Activated T-cell treated with anti-CD3 and anti-CD28 coated beads, Interleukin-2, amount 50 U/mL, for 4 hours (primary cell): ENCODE measurements at regions not wholly inside any gene's neighbourhood (a gene's known extent, or its start where the extent isn't known, plus 50 kb on each side); places are given as distances from the start of the nearest gene placed in this dataset.

ENCODE experiments used
- ATAC-seq, 2 donors: fragments of 200-7000 bp; cut with Tn5 transposase; one replicate each; pipeline ENCODE4 v1.10.0; 2021
- DNase-seq: peaks from one replicate; pipeline ENCODE4 v3.0.0-alpha.2; 2020
- H3K27me3 Mint-ChIP-seq: one replicate; pipeline ENCODE4 v1.8.0; 2021; ENCODE audit warnings: low read depth, mixed read lengths
- H3K36me3 Mint-ChIP-seq: one replicate; pipeline ENCODE4 v1.8.0; 2022; ENCODE audit warnings: mixed read lengths; ENCODE audit not compliant: insufficient read depth
- H3K4me1 Mint-ChIP-seq: one replicate; pipeline ENCODE4 v1.8.0; 2021; ENCODE audit warnings: low read depth, mixed read lengths
- H3K4me3 Mint-ChIP-seq: one replicate; pipeline ENCODE4 v1.8.0; 2021; ENCODE audit warnings: mild to moderate bottlenecking, moderate library complexity, mixed read lengths
- H3K9me3 Mint-ChIP-seq: one replicate; pipeline ENCODE4 v1.8.0; 2021; ENCODE audit warnings: mixed read lengths

GRCh38 chr6:169045486-169045885, 208.2 kb downstream of the THBS2 start:
- Mint-ChIP-seq H3K27me3 (no peaks in the 10 kb centered on the region), H3K36me3 (no peaks in the 10 kb centered on the region), H3K9me3 (no peaks in the 10 kb centered on the region), H3K4me3 (no peak overlapping the region), H3K4me1 (no peaks in the 10 kb centered on the region)
- ATAC-seq (no peak), DNase-seq (no peak)

GRCh38 chr6:169044381-169045230, 209.0 kb downstream of the THBS2 start:
- no peaks in the 10 kb centered on the region for H3K27me3 Mint-ChIP-seq
- no peaks in the 10 kb centered on the region for H3K9me3 Mint-ChIP-seq
- H3K36me3 Mint-ChIP-seq: no peaks in the 10 kb centered on the region
- no peak for DNase-seq
- H3K4me1 Mint-ChIP-seq: no peaks in the 10 kb centered on the region
- no peak for ATAC-seq
- H3K4me3 Mint-ChIP-seq: no peak overlapping the region

- Mint-ChIP-seq H3K4me3 (no peak overlapping the region), H3K36me3 (no peaks in the 10 kb centered on the region), H3K4me1 (no peaks in the 10 kb centered on the region), H3K27me3 (no peaks in the 10 kb centered on the region), H3K9me3 (peaks cover 14% of the 10 kb centered on the region)
- ATAC-seq (no peak), DNase-seq (no peak)
Measured at GRCh38 chr6:169042061-169042460, 211.6 kb downstream of the THBS2 start.

- Mint-ChIP-seq H3K4me1 (no peaks in the 10 kb centered on the region), H3K9me3 (peaks cover 18% of the 10 kb centered on the region), H3K36me3 (no peaks in the 10 kb centered on the region), H3K4me3 (no peak overlapping the region), H3K27me3 (no peaks in the 10 kb centered on the region)
- ATAC-seq (no peak), DNase-seq (no peak)
Measured at GRCh38 chr6:169041078-169041477, 212.6 kb downstream of the THBS2 start.

- Mint-ChIP-seq H3K9me3 (peaks cover 18% of the 10 kb centered on the region), H3K36me3 (no peaks in the 10 kb centered on the region), H3K27me3 (no peaks in the 10 kb centered on the region), H3K4me3 (no peak overlapping the region), H3K4me1 (no peaks in the 10 kb centered on the region)
- no peak for ATAC-seq
- no peak for DNase-seq
Measured at GRCh38 chr6:169038691-169039090, 215.0 kb downstream of the THBS2 start.

GRCh38 chr6:169035385-169036240, 218.0 kb downstream of the THBS2 start:
- DNase-seq (no peak), ATAC-seq (no peak)
- peaks cover 3% of the 10 kb centered on the region for H3K27me3 Mint-ChIP-seq
- no peaks in the 10 kb centered on the region for H3K4me1 Mint-ChIP-seq
- no peak overlapping the region for H3K4me3 Mint-ChIP-seq
- H3K9me3 Mint-ChIP-seq: peaks cover 18% of the 10 kb centered on the region
- H3K36me3 Mint-ChIP-seq: no peaks in the 10 kb centered on the region

GRCh38 chr6:169034516-169035167, 219.0 kb downstream of the THBS2 start:
- ATAC-seq: no peak
- peaks cover 18% of the 10 kb centered on the region for H3K9me3 Mint-ChIP-seq
- no peaks in the 10 kb centered on the region for H3K36me3 Mint-ChIP-seq
- no peaks in the 10 kb centered on the region for H3K4me1 Mint-ChIP-seq
- H3K27me3 Mint-ChIP-seq: peaks cover 4% of the 10 kb centered on the region
- no peak for DNase-seq
- H3K4me3 Mint-ChIP-seq: no peak overlapping the region

- ATAC-seq (no peak), DNase-seq (no peak)
- no peaks in the 10 kb centered on the region for H3K36me3 Mint-ChIP-seq
- H3K4me1 Mint-ChIP-seq: no peaks in the 10 kb centered on the region
- H3K27me3 Mint-ChIP-seq: peaks cover 8% of the 10 kb centered on the region
- H3K9me3 Mint-ChIP-seq: no peaks in the 10 kb centered on the region
- H3K4me3 Mint-ChIP-seq: no peak overlapping the region
Measured at GRCh38 chr6:169029861-169030260, 223.8 kb downstream of the THBS2 start.

GRCh38 chr6:169028343-169028742, 225.3 kb downstream of the THBS2 start:
- Mint-ChIP-seq H3K4me1 (no peaks in the 10 kb centered on the region), H3K27me3 (peaks cover 8% of the 10 kb centered on the region), H3K9me3 (no peaks in the 10 kb centered on the region), H3K36me3 (no peaks in the 10 kb centered on the region), H3K4me3 (no peak overlapping the region)
- ATAC-seq (no peak), DNase-seq (no peak)

- Mint-ChIP-seq H3K4me1 (no peaks in the 10 kb centered on the region), H3K36me3 (no peaks in the 10 kb centered on the region), H3K9me3 (no peaks in the 10 kb centered on the region), H3K27me3 (peaks cover 5% of the 10 kb centered on the region), H3K4me3 (no peak overlapping the region)
- no peak for ATAC-seq
- no peak for DNase-seq
Measured at GRCh38 chr6:169026175-169026574, 227.5 kb downstream of the THBS2 start.

GRCh38 chr6:169024047-169024660, 229.5 kb downstream of the THBS2 start:
- H3K27me3 Mint-ChIP-seq: peaks cover 4% of the 10 kb centered on the region
- DNase-seq: no peak
- H3K4me3 Mint-ChIP-seq: no peak overlapping the region
- H3K36me3 Mint-ChIP-seq: no peaks in the 10 kb centered on the region
- H3K4me1 Mint-ChIP-seq: no peaks in the 10 kb centered on the region
- ATAC-seq: no peak
- H3K9me3 Mint-ChIP-seq: no peaks in the 10 kb centered on the region

- Mint-ChIP-seq H3K4me1 (no peaks in the 10 kb centered on the region), H3K27me3 (peaks cover 4% of the 10 kb centered on the region), H3K9me3 (no peaks in the 10 kb centered on the region), H3K4me3 (no peak overlapping the region), H3K36me3 (no peaks in the 10 kb centered on the region)
- no peak for DNase-seq
- ATAC-seq: no peak
Measured at GRCh38 chr6:169023161-169023874, 230.3 kb downstream of the THBS2 start.

- Mint-ChIP-seq H3K36me3 (no peaks in the 10 kb centered on the region), H3K4me1 (no peaks in the 10 kb centered on the region), H3K27me3 (peaks cover 4% of the 10 kb centered on the region), H3K4me3 (no peak overlapping the region), H3K9me3 (peaks cover 8% of the 10 kb centered on the region)
- no peak for DNase-seq
- ATAC-seq: no peak
Measured at GRCh38 chr6:169022079-169022478, 231.6 kb downstream of the THBS2 start.

- H3K36me3 Mint-ChIP-seq: no peaks in the 10 kb centered on the region
- peaks cover 17% of the 10 kb centered on the region for H3K9me3 Mint-ChIP-seq
Measured at GRCh38 chr6:169020821-169021220, 232.8 kb downstream of the THBS2 start.

More at GRCh38 chr6:169020821-169021220, 232.8 kb downstream of the THBS2 start:
- ATAC-seq (no peak), DNase-seq (no peak)
- Mint-ChIP-seq H3K27me3 (peaks cover 5% of the 10 kb centered on the region), H3K4me1 (no peaks in the 10 kb centered on the region), H3K4me3 (no peak overlapping the region)
